IPS DF 6.9 (cell line): ENCODE measurements at regions not wholly inside any gene's neighbourhood (a gene's known extent, or its start where the extent isn't known, plus 50 kb on each side); places are given as distances from the start of the nearest gene placed in this dataset.

Experiments
- DNase-seq: peaks from one replicate; pipeline ENCODE4 v3.0.0-alpha.2; 2013; ENCODE audit warnings: low read depth, low spot score
- H3K27ac ChIP-seq: one replicate; pipeline ENCODE4 v1.5.1; 2013; ENCODE audit warnings: low read length, control low read depth
- H3K27me3 ChIP-seq: 2 replicates; pipeline ENCODE4 v1.6.1; 2013; ENCODE audit warnings: mild to moderate bottlenecking, low read length; ENCODE audit not compliant: control insufficient read depth, insufficient read depth
- H3K36me3 ChIP-seq: 2 replicates; pipeline ENCODE4 v1.6.1; 2013; ENCODE audit warnings: low read length; ENCODE audit not compliant: control insufficient read depth, insufficient read depth
- H3K4me1 ChIP-seq: 2 replicates; pipeline ENCODE4 v1.6.1; 2013; ENCODE audit warnings: low read length; ENCODE audit not compliant: control insufficient read depth, insufficient read depth
- H3K4me3 ChIP-seq: 2 replicates; pipeline ENCODE4 v1.5.1; 2013; ENCODE audit warnings: mild to moderate bottlenecking, low read length
- H3K9me3 ChIP-seq: 2 replicates; pipeline ENCODE4 v1.6.1; 2013; ENCODE audit warnings: low read length, inconsistent platforms; ENCODE audit not compliant: control insufficient read depth, insufficient read depth
- WGBS: extraction: QIAGEN DNeasy Blood & Tissue Kit; methylation state at CpG from one replicate; pipeline ENCODE4 v1.1.7; 2013; ENCODE audit warnings: mixed read lengths, missing lambda C conversion rate; ENCODE audit not compliant: insufficient read length, insufficient coverage; 5-methylcytosine and 5-hydroxymethylcytosine counted together

- DNase-seq: no peak
- Histone ChIP-seq H3K36me3 (no peaks in the 10 kb centered on the region), H3K27ac (no peak overlapping the region), H3K9me3 (no peaks in the 10 kb centered on the region), H3K27me3 (no peaks in the 10 kb centered on the region), H3K4me1 (no peaks in the 10 kb centered on the region; the same call in 1 of the 2 replicates), H3K4me3 (no peak overlapping the region)
- no CpG with 5 or more reads among the region's 5 CpGs for WGBS
Observed at GRCh38 chr10:47141349-47141748, 158.6 kb upstream of the GDF10 start.

DNA sequence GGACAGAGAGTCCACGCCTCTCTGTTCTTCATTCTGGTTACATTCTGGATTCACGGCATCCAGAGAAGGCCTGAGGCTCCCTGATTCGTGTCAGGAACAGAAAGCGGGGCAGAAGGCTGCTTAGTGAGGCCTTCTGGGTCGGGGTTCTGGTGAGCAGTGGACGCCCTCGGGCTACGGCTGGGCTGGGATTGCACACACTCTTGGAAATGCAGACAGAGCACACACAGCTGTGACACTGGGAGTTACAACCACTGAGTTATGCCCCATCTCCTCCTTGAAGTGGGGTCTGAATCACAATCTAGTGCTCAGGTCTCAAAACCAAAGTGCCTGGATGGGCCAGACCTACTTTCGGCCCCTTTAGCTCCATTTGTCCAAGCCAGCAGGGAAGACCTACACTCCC lies 156.9 kb upstream of the GDF10 start:
- Histone ChIP-seq H3K27me3 (no peaks in the 10 kb centered on the region), H3K9me3 (no peaks in the 10 kb centered on the region), H3K27ac (no peak overlapping the region), H3K4me1 (no peaks in the 10 kb centered on the region; the same call in 1 of the 2 replicates), H3K36me3 (no peaks in the 10 kb centered on the region), H3K4me3 (no peak overlapping the region)
- WGBS: no CpG with 5 or more reads among the region's 9 CpGs
- no peak for DNase-seq

DNA sequence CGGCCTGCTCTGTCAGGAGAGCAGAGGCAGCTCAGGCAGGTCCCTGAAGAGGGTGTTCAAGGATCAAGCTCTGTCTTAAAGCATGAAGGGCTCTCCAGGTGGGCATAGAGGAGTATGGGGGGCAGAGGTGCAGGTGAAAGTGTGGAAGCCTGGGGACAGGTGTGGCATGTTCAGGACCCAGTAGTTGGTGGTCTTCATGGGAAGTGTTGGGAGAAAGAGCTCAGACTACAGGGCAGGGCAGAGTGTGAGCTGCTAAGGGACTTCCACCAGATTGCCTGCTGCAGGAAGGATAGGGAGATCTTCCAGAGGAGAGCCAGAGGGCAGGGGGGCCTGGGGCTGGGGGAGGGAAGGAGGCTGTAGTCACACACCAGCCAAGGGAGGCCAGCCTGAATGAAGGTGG lies 156.5 kb upstream of the GDF10 start:
- WGBS: no CpG with 5 or more reads among the region's 1 CpG
- no peaks in the 10 kb centered on the region; the same call in 1 of the 2 replicates for H3K4me1 ChIP-seq

DNA sequence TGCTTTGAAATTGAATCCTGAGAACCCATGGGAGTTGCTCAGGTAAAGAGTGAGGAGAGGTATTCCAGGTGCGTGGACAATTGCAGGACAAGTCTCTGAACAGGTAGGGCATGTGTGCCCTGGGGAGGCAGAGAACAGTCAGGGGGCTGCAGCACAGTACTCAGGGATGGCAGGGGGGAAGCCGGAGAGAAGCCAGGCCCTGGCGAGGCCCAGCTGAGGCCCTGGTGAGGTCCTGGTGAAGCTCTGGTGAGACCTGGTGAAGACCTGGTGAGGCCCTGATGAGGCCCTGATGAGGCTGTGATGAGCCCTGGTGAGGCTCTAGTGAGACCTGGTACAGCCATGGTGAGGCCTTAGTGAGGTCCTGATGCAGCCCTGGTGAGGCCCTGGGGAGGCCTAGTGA lies 155.5 kb upstream of the GDF10 start:
- no peaks in the 10 kb centered on the region for H3K36me3 ChIP-seq
- DNase-seq: no peak
- no peaks in the 10 kb centered on the region; the same call in 1 of the 2 replicates for H3K4me1 ChIP-seq
- no peak overlapping the region for H3K4me3 ChIP-seq
- no peaks in the 10 kb centered on the region for H3K27me3 ChIP-seq
- H3K27ac ChIP-seq: no peak overlapping the region
- WGBS: no CpG with 5 or more reads among the region's 3 CpGs
- H3K9me3 ChIP-seq: no peaks in the 10 kb centered on the region

More for the DNA sequence above, 156.5 kb upstream of the GDF10 start:
- H3K4me3 ChIP-seq: no peak overlapping the region
- no peaks in the 10 kb centered on the region for H3K9me3 ChIP-seq
- no peaks in the 10 kb centered on the region for H3K36me3 ChIP-seq
- H3K27ac ChIP-seq: no peak overlapping the region
- H3K27me3 ChIP-seq: no peaks in the 10 kb centered on the region
- no peak for DNase-seq

DNA sequence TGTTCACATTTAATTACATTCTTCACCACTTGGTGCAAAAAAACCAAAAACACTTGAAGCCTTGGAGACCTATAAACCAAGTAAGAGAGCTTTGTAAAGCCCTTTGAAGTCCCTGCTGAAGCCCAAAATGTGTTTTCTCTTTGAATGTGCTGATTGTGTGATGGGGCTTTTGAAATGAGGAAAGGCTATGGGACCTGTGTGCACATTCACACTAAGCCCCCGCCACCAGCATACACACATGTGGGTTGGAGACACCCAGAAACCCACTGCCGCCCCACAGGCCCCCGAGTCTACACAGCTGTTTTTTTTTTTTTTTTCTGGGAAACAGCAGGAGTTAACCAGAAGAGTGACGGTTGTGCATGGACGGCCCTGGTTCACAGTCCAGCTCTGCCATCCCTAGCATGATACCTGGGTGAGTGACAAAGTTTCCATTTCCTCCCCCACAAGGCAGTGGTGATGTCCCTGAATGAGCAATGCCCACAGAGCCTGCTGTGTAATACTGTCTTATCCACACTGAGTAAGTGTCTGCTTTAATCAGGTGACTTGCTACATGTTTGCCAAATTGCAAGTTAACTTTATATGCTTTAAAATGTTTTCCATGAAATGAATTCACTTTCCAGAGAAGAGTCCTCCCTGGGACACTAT lies 154.6 kb upstream of the GDF10 start:
- H3K9me3 ChIP-seq: no peaks in the 10 kb centered on the region
- no peak overlapping the region for H3K4me3 ChIP-seq
- H3K27ac ChIP-seq: no peak overlapping the region
- H3K27me3 ChIP-seq: no peaks in the 10 kb centered on the region
- H3K4me1 ChIP-seq: no peaks in the 10 kb centered on the region; the same call in 1 of the 2 replicates
- WGBS: no CpG with 5 or more reads among the region's 5 CpGs
- DNase-seq: no peak
- no peaks in the 10 kb centered on the region for H3K36me3 ChIP-seq

DNA sequence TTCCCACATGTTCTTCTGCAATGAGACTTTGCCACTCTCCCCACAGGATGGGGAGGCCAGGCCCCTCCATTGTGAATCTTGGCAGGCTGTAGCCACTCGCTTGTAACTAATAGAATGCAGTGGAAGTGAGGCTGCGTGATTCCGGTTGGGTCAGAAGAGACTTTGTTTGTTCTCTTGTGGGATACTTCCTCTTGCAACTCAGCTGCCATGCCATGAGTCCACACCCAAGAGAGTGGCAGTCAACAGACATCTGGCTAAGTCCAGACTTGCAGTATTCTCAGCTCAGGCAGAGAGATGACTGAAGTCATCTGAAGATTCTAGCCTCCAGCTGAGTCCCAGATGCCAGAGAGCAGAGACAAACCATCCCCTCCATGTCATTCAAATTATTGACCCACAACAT lies 153.4 kb upstream of the GDF10 start:
- WGBS: no CpG with 5 or more reads among the region's 3 CpGs
- Histone ChIP-seq H3K36me3 (no peaks in the 10 kb centered on the region), H3K27ac (no peak overlapping the region), H3K4me3 (no peak overlapping the region), H3K9me3 (no peaks in the 10 kb centered on the region), H3K27me3 (no peaks in the 10 kb centered on the region), H3K4me1 (no peaks in the 10 kb centered on the region; the same call in 1 of the 2 replicates)
- DNase-seq: no peak

- Histone ChIP-seq H3K4me1 (no peaks in the 10 kb centered on the region; the same call in 1 of the 2 replicates), H3K4me3 (no peak overlapping the region), H3K27ac (no peak overlapping the region), H3K9me3 (no peaks in the 10 kb centered on the region), H3K27me3 (no peaks in the 10 kb centered on the region), H3K36me3 (no peaks in the 10 kb centered on the region)
- no peak for DNase-seq
Observed at GRCh38 chr10:47147186-47147585, 152.8 kb upstream of the GDF10 start.

DNA sequence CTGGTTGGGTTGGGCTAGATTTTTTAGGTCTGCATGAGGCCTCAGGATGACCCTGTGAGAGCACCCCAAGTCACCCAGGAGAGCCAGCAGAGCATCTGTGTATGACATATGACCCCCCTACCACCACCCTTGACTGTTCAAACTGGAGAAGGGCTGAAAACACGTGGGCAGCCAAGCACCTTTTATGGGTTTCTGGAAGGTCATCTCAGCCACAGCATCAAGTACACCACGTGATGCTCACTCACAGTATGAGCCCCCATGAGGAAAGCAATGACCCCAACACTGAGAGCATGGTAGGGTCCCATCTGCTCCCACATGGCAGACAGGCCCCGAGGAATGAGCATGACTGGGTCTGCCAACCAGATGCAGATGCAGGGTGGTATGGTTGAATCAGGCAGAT lies 149.4 kb upstream of the GDF10 start:
- H3K36me3 ChIP-seq: no peaks in the 10 kb centered on the region
- H3K4me3 ChIP-seq: no peak overlapping the region
- WGBS: no CpG with 5 or more reads among the region's 3 CpGs
- DNase-seq: no peak
- no peaks in the 10 kb centered on the region for H3K4me1 ChIP-seq
- H3K27ac ChIP-seq: no peak overlapping the region
- H3K27me3 ChIP-seq: no peaks in the 10 kb centered on the region
- no peaks in the 10 kb centered on the region for H3K9me3 ChIP-seq

DNA sequence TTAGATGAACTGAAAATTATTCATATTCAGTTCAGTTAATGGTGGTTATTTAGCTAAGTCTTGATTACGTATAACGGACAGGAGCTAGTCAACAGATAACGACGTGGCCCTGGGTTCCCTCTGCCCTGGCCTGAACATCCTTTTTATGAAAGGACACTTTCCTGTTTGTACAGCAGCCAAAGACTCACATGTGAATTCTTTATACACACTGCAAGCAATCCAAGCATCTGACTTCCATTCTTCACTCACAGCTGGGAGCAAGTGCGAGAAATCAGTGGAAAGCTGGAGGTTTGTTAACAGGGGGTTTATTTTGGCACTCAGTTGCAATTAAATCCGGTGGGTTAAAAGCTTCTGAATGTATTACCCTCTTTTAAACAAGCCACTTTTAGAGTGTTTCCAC lies 148.1 kb upstream of the GDF10 start:
- Histone ChIP-seq H3K36me3 (no peaks in the 10 kb centered on the region), H3K4me1 (no peaks in the 10 kb centered on the region), H3K9me3 (no peaks in the 10 kb centered on the region), H3K27ac (no peak overlapping the region), H3K27me3 (no peaks in the 10 kb centered on the region), H3K4me3 (no peak overlapping the region)
- WGBS: no CpG with 5 or more reads among the region's 6 CpGs
- DNase-seq: no peak

DNA sequence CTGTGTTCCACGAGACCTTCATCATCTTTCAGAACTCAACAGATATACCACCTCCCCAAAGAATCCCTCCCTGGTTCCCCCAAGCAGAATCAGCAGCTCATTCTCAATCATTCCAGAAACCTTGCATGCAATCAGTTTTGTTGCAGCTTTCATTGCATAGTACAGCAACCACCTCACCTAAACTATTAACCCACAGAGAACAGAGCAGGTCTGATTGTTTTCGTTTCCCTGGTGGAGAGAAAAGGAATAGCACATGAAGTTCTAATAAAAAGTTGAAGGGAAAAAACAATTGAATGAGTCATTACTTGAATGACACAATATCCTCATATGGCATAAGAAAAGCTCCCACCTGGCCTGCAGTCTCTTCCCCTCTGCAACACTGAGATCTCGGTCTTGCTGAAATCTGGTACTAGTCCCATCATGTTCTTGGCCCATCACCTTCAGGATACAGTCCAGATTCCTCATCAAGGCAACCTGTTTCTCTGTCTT lies 147.1 kb upstream of the GDF10 start:
- H3K4me1 ChIP-seq: no peaks in the 10 kb centered on the region
- H3K27me3 ChIP-seq: no peaks in the 10 kb centered on the region
- H3K9me3 ChIP-seq: no peaks in the 10 kb centered on the region
- no peak overlapping the region for H3K4me3 ChIP-seq
- DNase-seq: peak; percentile 9
- H3K27ac ChIP-seq: no peak overlapping the region
- no peaks in the 10 kb centered on the region for H3K36me3 ChIP-seq
- WGBS: no CpG with 5 or more reads among the region's 3 CpGs

- no peaks in the 10 kb centered on the region for H3K27me3 ChIP-seq
- no peak overlapping the region for H3K27ac ChIP-seq
- no peak for DNase-seq
- no peaks in the 10 kb centered on the region for H3K4me1 ChIP-seq
- no peaks in the 10 kb centered on the region for H3K9me3 ChIP-seq
- no peaks in the 10 kb centered on the region for H3K36me3 ChIP-seq
- H3K4me3 ChIP-seq: no peak overlapping the region
Observed at GRCh38 chr10:47154762-47155161, 145.2 kb upstream of the GDF10 start.
